Activated naive CD8-positive, alpha-beta T cell treated with anti-CD3 and anti-CD28 coated beads, Interleukin-2, amount 50 U/mL, for 24 hours (primary cell): ENCODE measurements at regions not wholly inside any gene's neighbourhood (a gene's known extent, or its start where the extent isn't known, plus 50 kb on each side); places are given as distances from the start of the nearest gene placed in this dataset.

ENCODE experiments used
- ATAC-seq: fragments of 150-1000 bp; cut with Tn5 transposase; one replicate; pipeline ENCODE4 v1.10.0; 2021
- DNase-seq: peaks from one replicate; pipeline ENCODE4 v3.0.0; 2021
- H3K27ac Mint-ChIP-seq: one replicate; pipeline ENCODE4 v1.8.0; 2021; ENCODE audit warnings: mild to moderate bottlenecking, mixed read lengths
- H3K27me3 Mint-ChIP-seq: one replicate; pipeline ENCODE4 v1.8.0; 2021; ENCODE audit warnings: mixed read lengths
- H3K36me3 Mint-ChIP-seq: one replicate; pipeline ENCODE4 v1.8.0; 2021; ENCODE audit warnings: low read depth, mixed read lengths
- H3K4me1 Mint-ChIP-seq: one replicate; pipeline ENCODE4 v1.8.0; 2021; ENCODE audit warnings: mixed read lengths
- H3K4me3 Mint-ChIP-seq: one replicate; pipeline ENCODE4 v1.8.0; 2021; ENCODE audit warnings: mild to moderate bottlenecking, moderate library complexity, mixed read lengths
- H3K9me3 Mint-ChIP-seq: one replicate; pipeline ENCODE4 v1.8.0; 2021; ENCODE audit warnings: mixed read lengths

- Mint-ChIP-seq H3K9me3 (peaks cover 1% of the 10 kb centered on the region), H3K27ac (no peak overlapping the region), H3K4me1 (no peaks in the 10 kb centered on the region), H3K36me3 (no peaks in the 10 kb centered on the region), H3K27me3 (no peaks in the 10 kb centered on the region), H3K4me3 (no peak overlapping the region)
- no peak for DNase-seq
- no peak for ATAC-seq
These were observed 53.1 kb upstream of the STK39 start for GRCh38 chr2:168300460-168300859.

GRCh38 chr2:168304024-168304681, 56.8 kb upstream of the STK39 start:
- H3K27me3 Mint-ChIP-seq, result no peaks in the 10 kb centered on the region

GRCh38 chr2:168307379-168307778, 60.0 kb upstream of the STK39 start:
- Mint-ChIP-seq H3K9me3 (peaks cover 36% of the 10 kb centered on the region), H3K4me1 (no peaks in the 10 kb centered on the region), H3K4me3 (no peak overlapping the region), H3K27ac (no peak overlapping the region), H3K27me3 (no peaks in the 10 kb centered on the region), H3K36me3 (peaks cover 4% of the 10 kb centered on the region)
- no peak for ATAC-seq
- DNase-seq, result no peak

More at GRCh38 chr2:168304024-168304681, 56.8 kb upstream of the STK39 start:
- H3K36me3 Mint-ChIP-seq, result peaks cover 3% of the 10 kb centered on the region
- DNase-seq (no peak), ATAC-seq (no peak)
- no peaks in the 10 kb centered on the region for H3K4me1 Mint-ChIP-seq
- H3K27ac Mint-ChIP-seq, result no peak overlapping the region
- H3K4me3 Mint-ChIP-seq, result no peak overlapping the region
- H3K9me3 Mint-ChIP-seq, result peaks cover 34% of the 10 kb centered on the region

- Mint-ChIP-seq H3K27ac (no peak overlapping the region), H3K4me1 (no peaks in the 10 kb centered on the region), H3K27me3 (no peaks in the 10 kb centered on the region), H3K36me3 (peaks cover 4% of the 10 kb centered on the region), H3K4me3 (no peak overlapping the region), H3K9me3 (peaks cover 34% of the 10 kb centered on the region)
- no peak for DNase-seq
- no peak for ATAC-seq
These were observed 63.2 kb upstream of the STK39 start for GRCh38 chr2:168310580-168310979.

- ATAC-seq, result no peak
- Mint-ChIP-seq H3K27me3 (no peaks in the 10 kb centered on the region), H3K4me3 (no peak overlapping the region), H3K27ac (no peak overlapping the region), H3K4me1 (no peaks in the 10 kb centered on the region), H3K9me3 (peaks cover 26% of the 10 kb centered on the region), H3K36me3 (peaks cover 4% of the 10 kb centered on the region)
- DNase-seq, result no peak
These were observed 64.0 kb upstream of the STK39 start for GRCh38 chr2:168311261-168311910.

GRCh38 chr2:168312036-168312822, 64.8 kb upstream of the STK39 start:
- Mint-ChIP-seq H3K27me3 (no peaks in the 10 kb centered on the region), H3K4me3 (no peak overlapping the region), H3K9me3 (peaks cover 17% of the 10 kb centered on the region), H3K36me3 (peaks cover 4% of the 10 kb centered on the region), H3K4me1 (no peaks in the 10 kb centered on the region), H3K27ac (no peak overlapping the region)
- ATAC-seq (no peak), DNase-seq (no peak)

- ATAC-seq (no peak), DNase-seq (no peak)
- Mint-ChIP-seq H3K27me3 (no peaks in the 10 kb centered on the region), H3K4me1 (no peaks in the 10 kb centered on the region), H3K9me3 (peaks cover 1% of the 10 kb centered on the region), H3K27ac (no peak overlapping the region), H3K36me3 (peaks cover under 1% of the 10 kb centered on the region), H3K4me3 (no peak overlapping the region)
These were observed 66.8 kb upstream of the STK39 start for GRCh38 chr2:168314236-168314635.

- no peak overlapping the region for H3K27ac Mint-ChIP-seq
- no peaks in the 10 kb centered on the region for H3K9me3 Mint-ChIP-seq
- DNase-seq, result no peak
- no peaks in the 10 kb centered on the region for H3K27me3 Mint-ChIP-seq
- ATAC-seq, result no peak
- no peak overlapping the region for H3K4me3 Mint-ChIP-seq
- no peaks in the 10 kb centered on the region for H3K4me1 Mint-ChIP-seq
- no peaks in the 10 kb centered on the region for H3K36me3 Mint-ChIP-seq
These were observed 68.1 kb upstream of the STK39 start for GRCh38 chr2:168315331-168316072.

- H3K27me3 Mint-ChIP-seq, result no peaks in the 10 kb centered on the region
- DNase-seq (no peak), ATAC-seq (no peak)
- no peak overlapping the region for H3K4me3 Mint-ChIP-seq
- H3K27ac Mint-ChIP-seq, result no peak overlapping the region
- H3K4me1 Mint-ChIP-seq, result no peaks in the 10 kb centered on the region
- no peaks in the 10 kb centered on the region for H3K36me3 Mint-ChIP-seq
- H3K9me3 Mint-ChIP-seq, result no peaks in the 10 kb centered on the region
These were observed 68.7 kb upstream of the STK39 start for GRCh38 chr2:168316073-168316440.

- Mint-ChIP-seq H3K9me3 (no peaks in the 10 kb centered on the region), H3K27ac (no peak overlapping the region), H3K4me3 (no peak overlapping the region), H3K27me3 (no peaks in the 10 kb centered on the region), H3K36me3 (no peaks in the 10 kb centered on the region), H3K4me1 (no peaks in the 10 kb centered on the region)
- no peak for DNase-seq
- ATAC-seq, result no peak
These were observed 69.9 kb upstream of the STK39 start for GRCh38 chr2:168317282-168317681.

GRCh38 chr2:168320267-168320666, 72.9 kb upstream of the STK39 start:
- Mint-ChIP-seq H3K9me3 (no peaks in the 10 kb centered on the region), H3K4me3 (no peak overlapping the region), H3K36me3 (no peaks in the 10 kb centered on the region), H3K4me1 (no peaks in the 10 kb centered on the region), H3K27me3 (peaks cover 4% of the 10 kb centered on the region), H3K27ac (no peak overlapping the region)
- DNase-seq (no peak), ATAC-seq (no peak)

GRCh38 chr2:168322325-168323007, 75.1 kb upstream of the STK39 start:
- ATAC-seq (no peak), DNase-seq (no peak)
- peaks cover 4% of the 10 kb centered on the region for H3K27me3 Mint-ChIP-seq
- H3K36me3 Mint-ChIP-seq, result no peaks in the 10 kb centered on the region
- no peak overlapping the region for H3K27ac Mint-ChIP-seq
- H3K9me3 Mint-ChIP-seq, result no peaks in the 10 kb centered on the region
- no peaks in the 10 kb centered on the region for H3K4me1 Mint-ChIP-seq
- no peak overlapping the region for H3K4me3 Mint-ChIP-seq

- Mint-ChIP-seq H3K4me1 (no peaks in the 10 kb centered on the region), H3K4me3 (no peak overlapping the region), H3K9me3 (no peaks in the 10 kb centered on the region), H3K27me3 (peaks cover 4% of the 10 kb centered on the region), H3K36me3 (no peaks in the 10 kb centered on the region), H3K27ac (no peak overlapping the region)
- ATAC-seq (no peak), DNase-seq (no peak)
These were observed 76.2 kb upstream of the STK39 start for GRCh38 chr2:168323529-168324021.

- peaks cover 5% of the 10 kb centered on the region for H3K4me1 Mint-ChIP-seq
- DNase-seq (no peak), ATAC-seq (no peak)
- no peak overlapping the region for H3K4me3 Mint-ChIP-seq
- peaks cover 20% of the 10 kb centered on the region for H3K9me3 Mint-ChIP-seq
- H3K36me3 Mint-ChIP-seq, result peaks cover 7% of the 10 kb centered on the region
- peaks cover 4% of the 10 kb centered on the region for H3K27me3 Mint-ChIP-seq
- no peak overlapping the region for H3K27ac Mint-ChIP-seq
These were observed 79.2 kb upstream of the STK39 start for GRCh38 chr2:168326572-168326971.
